PFSK-1 (cell line): ENCODE measurements at regions not wholly inside any gene's neighbourhood (a gene's known extent, or its start where the extent isn't known, plus 50 kb on each side); places are given as distances from the start of the nearest gene placed in this dataset.

ENCODE experiments used
- POLR2AphosphoS5 ChIP-seq: IDR thresholded peaks from 2 replicates; pipeline ENCODE4 v1.6.1; 2012; ENCODE audit warnings: low read depth, mild to moderate bottlenecking, control low read depth, low read length, moderate library complexity
- SIN3A ChIP-seq: IDR thresholded peaks from 2 replicates; pipeline ENCODE4 v1.6.1; 2012; ENCODE audit warnings: mild to moderate bottlenecking, low read length, moderate library complexity, borderline replicate concordance; ENCODE audit not compliant: insufficient read depth

DNA sequence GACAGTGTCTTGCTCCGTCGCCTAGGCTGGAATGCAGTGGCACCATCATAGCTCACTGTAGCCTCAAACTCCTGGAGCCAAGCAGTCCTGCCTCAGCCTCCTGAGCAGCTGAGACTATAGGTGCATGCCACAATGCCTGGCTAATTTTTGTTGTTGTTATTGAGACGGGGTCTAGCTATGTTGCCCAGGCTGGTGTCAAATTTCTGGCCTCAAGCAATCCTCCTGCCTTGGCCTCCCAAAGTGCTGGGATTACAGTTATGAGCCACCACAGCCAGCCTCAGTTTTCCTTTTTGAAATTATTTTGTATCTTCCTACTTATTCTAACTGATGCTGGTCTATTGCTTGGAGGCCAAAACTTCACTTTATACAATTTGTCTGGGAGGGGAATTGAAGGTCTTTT is 436.1 kb downstream of the UTRN start:
- no peak for TF ChIP-seq SIN3A
- no peak for TF ChIP-seq POLR2AphosphoS5
